ENCODE measurements at regions not wholly inside any gene's neighbourhood (a gene's known extent, or its start where the extent isn't known, plus 50 kb on each side); places are given as distances from the start of the nearest gene placed in this dataset.
"Not testable (repeated sequence)": the region's sequence is repeated elsewhere in the genome, so short reads cannot be mapped to it uniquely, and the experiment has no call there.

- intact Hi-C loops (cut with DNase I) = no loop called here
- ATAC-seq (no peak), DNase-seq (no peak)
Measured at GRCh38 chr13:43946281-43946680, 66.6 kb downstream of the LACC1 start.

- ATAC-seq (no peak), DNase-seq (no peak)
- intact Hi-C loops (cut with DNase I) = no loop called here
Measured at GRCh38 chr13:43947897-43948458, 68.3 kb downstream of the LACC1 start.

GRCh38 chr13:43953370-43953769 lies 73.7 kb downstream of the LACC1 start:
- no peak for ATAC-seq
- intact Hi-C loops (cut with DNase I) = no loop called here
- DNase-seq = no peak

- DNase-seq; ATAC-seq; intact Hi-C loops (cut with DNase I): not testable (repeated sequence)
Measured at GRCh38 chr13:43956975-43957374, 77.3 kb downstream of the LACC1 start.

- DNase-seq (no peak), ATAC-seq (no peak)
- intact Hi-C loops (cut with DNase I) = no loop called here
Measured at GRCh38 chr13:43959291-43959690, 79.6 kb downstream of the LACC1 start.

GRCh38 chr13:43961909-43962308 lies 82.2 kb downstream of the LACC1 start:
- DNase-seq = no peak
- intact Hi-C loops (cut with DNase I) = no loop called here
- ATAC-seq = no peak

GRCh38 chr13:43963726-43964125 lies 84.0 kb downstream of the LACC1 start:
- DNase-seq (peak; percentile 32), ATAC-seq (peak in 1 of 2 donors; percentile 52)
- intact Hi-C loops (cut with DNase I) = no loop called here

- no peak for DNase-seq
Measured at GRCh38 chr13:43964698-43965458, 85.2 kb downstream of the LACC1 start.

GRCh38 chr13:43965459-43965845 lies 85.7 kb downstream of the LACC1 start:
- ATAC-seq (no peak), DNase-seq (no peak)
- intact Hi-C loops (cut with DNase I) = no loop called here

More at GRCh38 chr13:43964698-43965458, 85.2 kb downstream of the LACC1 start:
- ATAC-seq = no peak
- intact Hi-C loops (cut with DNase I) = no loop called here

GRCh38 chr13:43968251-43968942 lies 88.7 kb downstream of the LACC1 start:
- intact Hi-C loops (cut with DNase I); DNase-seq; ATAC-seq: not testable (repeated sequence)

- intact Hi-C loops (cut with DNase I); ATAC-seq; DNase-seq: not testable (repeated sequence)
Measured at GRCh38 chr13:43968943-43969690, 89.4 kb downstream of the LACC1 start.

GRCh38 chr13:43969919-43970318 lies 90.2 kb downstream of the LACC1 start:
- intact Hi-C loops (cut with DNase I); DNase-seq; ATAC-seq: not testable (repeated sequence)

- DNase-seq; ATAC-seq; intact Hi-C loops (cut with DNase I): not testable (repeated sequence)
Measured at GRCh38 chr13:43970520-43971242, 91.0 kb downstream of the LACC1 start.

GRCh38 chr13:43971324-43971723 lies 91.6 kb downstream of the LACC1 start:
- DNase-seq; intact Hi-C loops (cut with DNase I); ATAC-seq: not testable (repeated sequence)

- ATAC-seq (no peak), DNase-seq (no peak)
- intact Hi-C loops (cut with DNase I) = no loop called here
Measured at GRCh38 chr13:43977911-43978310, 98.2 kb downstream of the LACC1 start.

- no peak for DNase-seq
- intact Hi-C loops (cut with DNase I) = no loop called here
- ATAC-seq = no peak
Measured at GRCh38 chr13:43978688-43979087, 99.0 kb downstream of the LACC1 start.

- no peak for ATAC-seq
- no peak for DNase-seq
- intact Hi-C loops (cut with DNase I) = no loop called here
Measured at GRCh38 chr13:43979492-43979891, 99.8 kb downstream of the LACC1 start.

GRCh38 chr13:43980587-43980986 lies 100.9 kb downstream of the LACC1 start:
- intact Hi-C loops (cut with DNase I) = no loop called here
- ATAC-seq (no peak), DNase-seq (no peak)

- no peak for DNase-seq
- intact Hi-C loops (cut with DNase I) = no loop called here
- no peak for ATAC-seq
Measured at GRCh38 chr13:43981091-43981490, 101.4 kb downstream of the LACC1 start.

Data from left cardiac atrium (tissue), 4 donors.